WERI-Rb-1 (cell line): ENCODE measurements at regions not wholly inside any gene's neighbourhood (a gene's known extent, or its start where the extent isn't known, plus 50 kb on each side); places are given as distances from the start of the nearest gene placed in this dataset.

ENCODE experiments used
- DNase-seq: peaks from one replicate; pipeline ENCODE4 v3.0.0-alpha.2; 2020
- H3K27ac ChIP-seq: fragments of 250-450 bp; sonication (Bioruptor Pico); 2 replicates; pipeline ENCODE4 v1.5.1; 2020; ENCODE audit warnings: mild to moderate bottlenecking, moderate library complexity
- H3K27me3 ChIP-seq: fragments of 250-450 bp; sonication (Bioruptor Pico); 2 replicates; pipeline ENCODE4 v1.5.1; 2021; ENCODE audit warnings: mild to moderate bottlenecking, low read depth, moderate library complexity; ENCODE audit not compliant: insufficient read depth, severe bottlenecking
- H3K36me3 ChIP-seq: fragments of 250-450 bp; sonication (Bioruptor Pico); 2 replicates; pipeline ENCODE4 v1.5.1; 2020; ENCODE audit warnings: mild to moderate bottlenecking, moderate library complexity
- H3K4me3 ChIP-seq: 2 replicates; pipeline ENCODE4 v1.5.1; 2011; ENCODE audit warnings: low read depth, mild to moderate bottlenecking, control low read depth, low read length
- H3K9me3 ChIP-seq: fragments of 250-450 bp; sonication (Bioruptor Pico); 2 replicates; pipeline ENCODE4 v1.5.1; 2021; ENCODE audit warnings: mild to moderate bottlenecking, moderate library complexity; ENCODE audit not compliant: severe bottlenecking
- CTCF ChIP-seq: IDR thresholded peaks from 2 replicates; pipeline ENCODE4 v1.5.1; 2011; ENCODE audit warnings: low read depth, mild to moderate bottlenecking, control low read depth, inconsistent platforms, low read length

GRCh38 chr9:26579056-26579455, 313.5 kb downstream of the CAAP1 start:
- H3K27ac ChIP-seq = no peak overlapping the region
- no peaks in the 10 kb centered on the region for H3K36me3 ChIP-seq
- DNase-seq = no peak
- no peak for TF ChIP-seq CTCF
- H3K9me3 ChIP-seq = no peaks in the 10 kb centered on the region
- no peak overlapping the region for H3K4me3 ChIP-seq
- peaks cover 63% of the 10 kb centered on the region for H3K27me3 ChIP-seq

- Histone ChIP-seq H3K4me3 (no peak overlapping the region), H3K27ac (no peak overlapping the region)
- no peak for TF ChIP-seq CTCF
Observed at GRCh38 chr9:26574898-26575440, 317.6 kb downstream of the CAAP1 start.

GRCh38 chr9:26574256-26574655, 318.3 kb downstream of the CAAP1 start:
- H3K36me3 ChIP-seq = no peaks in the 10 kb centered on the region
- H3K27ac ChIP-seq = no peak overlapping the region
- H3K27me3 ChIP-seq = peaks cover 81% of the 10 kb centered on the region
- H3K4me3 ChIP-seq = no peak overlapping the region
- no peak for DNase-seq
- TF ChIP-seq CTCF = no peak
- no peaks in the 10 kb centered on the region for H3K9me3 ChIP-seq

More at GRCh38 chr9:26574898-26575440, 317.6 kb downstream of the CAAP1 start:
- peaks cover 79% of the 10 kb centered on the region for H3K27me3 ChIP-seq
- H3K9me3 ChIP-seq = no peaks in the 10 kb centered on the region
- no peaks in the 10 kb centered on the region for H3K36me3 ChIP-seq
- no peak for DNase-seq

GRCh38 chr9:26567976-26568375, 324.6 kb downstream of the CAAP1 start:
- no peak overlapping the region for H3K4me3 ChIP-seq
- no peaks in the 10 kb centered on the region for H3K9me3 ChIP-seq
- peaks cover 56% of the 10 kb centered on the region for H3K27me3 ChIP-seq
- TF ChIP-seq CTCF = no peak
- H3K27ac ChIP-seq = no peak overlapping the region
- no peak for DNase-seq
- no peaks in the 10 kb centered on the region for H3K36me3 ChIP-seq

- no peaks in the 10 kb centered on the region for H3K36me3 ChIP-seq
- no peaks in the 10 kb centered on the region for H3K9me3 ChIP-seq
- H3K4me3 ChIP-seq = no peak overlapping the region
- TF ChIP-seq CTCF = no peak
- no peak for DNase-seq
- H3K27ac ChIP-seq = no peak overlapping the region
- peaks cover 46% of the 10 kb centered on the region for H3K27me3 ChIP-seq
Observed at GRCh38 chr9:26566141-26566540, 326.5 kb downstream of the CAAP1 start.

GRCh38 chr9:26565118-26565517, 327.5 kb downstream of the CAAP1 start:
- H3K9me3 ChIP-seq = no peaks in the 10 kb centered on the region
- no peak for DNase-seq
- no peaks in the 10 kb centered on the region for H3K36me3 ChIP-seq
- peaks cover 45% of the 10 kb centered on the region for H3K27me3 ChIP-seq
- no peak for TF ChIP-seq CTCF
- no peak overlapping the region for H3K27ac ChIP-seq
- H3K4me3 ChIP-seq = no peak overlapping the region
